ENCODE measurements at regions not wholly inside any gene's neighbourhood (a gene's known extent, or its start where the extent isn't known, plus 50 kb on each side); places are given as distances from the start of the nearest gene placed in this dataset.

GRCh38 chr13:68628994-68629393 lies 1398.9 kb upstream of the PCDH9 start:
- no peak for TF ChIP-seq POLR2A (IDR thresholded peaks at IDR 0.05)
- TF ChIP-seq POLR2AphosphoS5 (IDR thresholded peaks at IDR 0.05) = no peak
- no peak for TF ChIP-seq CTCF (IDR thresholded peaks at IDR 0.05)
- no peak for TF ChIP-seq EP300 (IDR thresholded peaks at IDR 0.05)

Measured in upper lobe of left lung (tissue), 4 donors.